NCI-H446 treated with DMSO at 0.1 percent for 48 hours (cell line): ENCODE measurements at regions not wholly inside any gene's neighbourhood (a gene's known extent, or its start where the extent isn't known, plus 50 kb on each side); places are given as distances from the start of the nearest gene placed in this dataset.

Experiments used
- DNase-seq: peaks from one replicate; lab custom pipeline; 2025; lab: John Stamatoyannopoulos, UW

DNA sequence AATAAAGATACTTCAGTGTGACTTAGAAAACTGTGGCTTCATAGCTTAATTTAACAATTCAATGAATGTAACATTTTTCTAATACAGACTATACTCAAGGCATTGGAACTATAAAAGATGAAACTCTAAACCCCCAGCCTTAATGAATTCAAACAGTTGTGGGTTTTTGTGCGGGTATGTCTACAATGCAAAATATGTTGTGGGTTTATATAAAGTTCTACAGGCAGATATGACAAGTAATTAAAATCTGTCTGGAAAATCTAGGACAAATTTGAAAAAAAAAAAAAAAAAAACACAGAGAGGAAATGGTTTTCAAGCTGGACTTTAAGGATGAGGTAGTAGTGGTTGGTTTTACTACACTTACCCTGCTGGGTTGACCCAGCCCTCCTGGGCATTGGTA is 467.5 kb upstream of the TLE4 start:
- DNase-seq, result no peak

DNA sequence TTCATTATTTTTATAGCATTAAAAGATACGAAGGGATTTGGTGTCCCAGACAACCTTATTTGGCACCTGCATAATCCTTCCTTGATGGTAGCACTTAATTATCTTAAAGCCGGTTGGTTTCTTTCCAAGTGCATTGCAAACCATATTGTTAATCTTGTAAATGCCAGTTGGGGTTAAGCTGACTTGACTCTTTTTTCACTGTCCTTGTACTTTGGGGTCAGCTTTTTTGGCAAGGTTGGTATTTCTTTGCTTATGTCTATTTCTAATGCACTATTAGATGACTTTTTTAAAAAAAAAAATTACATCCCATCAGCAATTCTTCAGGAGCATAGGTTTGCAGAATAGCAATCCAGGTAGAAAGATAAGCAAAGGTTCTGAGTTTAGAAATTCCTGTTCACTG is 466.8 kb upstream of the TLE4 start:
- no peak for DNase-seq

GRCh38 chr9:79107911-79108676 is 463.7 kb upstream of the TLE4 start:
- DNase-seq, result no peak

GRCh38 chr9:79111653-79112052 is 460.1 kb upstream of the TLE4 start:
- DNase-seq, result no peak

DNA sequence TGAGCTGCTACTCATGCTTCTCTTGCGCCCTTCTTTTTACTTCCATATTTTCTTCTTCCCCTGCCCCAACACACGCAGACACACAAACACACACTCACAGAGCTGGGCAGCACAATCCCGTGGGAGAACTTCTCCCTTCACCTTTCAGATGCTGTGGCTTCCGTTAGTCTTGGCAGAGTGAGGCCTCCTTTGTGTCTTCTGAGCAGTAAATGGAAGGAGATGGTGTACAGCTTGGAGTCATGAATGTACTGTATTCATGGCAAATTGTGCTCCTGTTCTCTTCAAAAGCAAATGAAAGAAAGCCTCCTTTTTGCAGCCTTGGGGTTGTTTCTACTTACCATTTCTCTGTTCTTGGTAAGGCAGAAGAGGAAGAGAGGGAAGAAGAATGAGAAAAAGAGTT is 456.6 kb upstream of the TLE4 start:
- no peak for DNase-seq

GRCh38 chr9:79116041-79116440 is 455.7 kb upstream of the TLE4 start:
- DNase-seq, result no peak

GRCh38 chr9:79116709-79117108 is 455.1 kb upstream of the TLE4 start:
- DNase-seq, result no peak

DNA sequence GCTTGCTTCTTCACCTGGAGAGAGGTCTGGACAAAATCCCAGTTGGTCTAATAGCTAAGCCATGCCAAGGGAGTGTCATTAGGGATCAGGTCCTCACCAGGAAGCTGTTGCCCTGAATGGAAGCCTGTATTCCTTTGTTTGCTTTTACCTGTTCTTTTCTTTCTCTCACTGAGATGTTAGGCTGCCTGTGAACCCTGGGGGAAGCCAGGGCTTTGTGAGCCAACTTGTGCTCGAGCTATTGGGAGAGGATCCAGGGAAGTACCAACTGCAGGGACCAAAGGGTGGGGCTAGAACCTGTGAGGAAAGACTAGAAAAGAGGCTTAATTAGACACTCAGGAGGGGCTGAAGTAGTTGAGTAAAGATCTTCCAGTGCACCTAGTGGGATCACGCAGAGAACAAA is 451.2 kb upstream of the TLE4 start:
- DNase-seq, result no peak

DNA sequence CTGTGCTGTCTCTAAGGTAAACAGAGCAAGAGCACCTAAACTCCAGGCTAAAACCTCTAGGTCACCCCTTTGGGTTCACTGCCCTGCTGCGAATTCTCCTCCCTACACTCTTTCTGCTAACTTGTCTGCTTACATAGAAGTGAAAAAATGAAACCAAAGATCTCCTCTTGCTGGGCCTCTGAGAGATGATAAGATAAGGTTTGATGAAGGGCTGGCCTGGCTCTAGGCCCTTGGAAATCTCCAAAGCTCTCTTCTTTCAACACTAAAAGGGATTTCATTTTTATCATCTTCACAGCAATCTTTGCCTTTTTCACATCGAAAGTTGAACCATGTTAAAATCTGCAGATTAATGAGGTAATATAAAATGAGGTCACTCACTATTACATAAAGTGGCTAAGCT is 450.8 kb upstream of the TLE4 start:
- DNase-seq, result no peak

DNA sequence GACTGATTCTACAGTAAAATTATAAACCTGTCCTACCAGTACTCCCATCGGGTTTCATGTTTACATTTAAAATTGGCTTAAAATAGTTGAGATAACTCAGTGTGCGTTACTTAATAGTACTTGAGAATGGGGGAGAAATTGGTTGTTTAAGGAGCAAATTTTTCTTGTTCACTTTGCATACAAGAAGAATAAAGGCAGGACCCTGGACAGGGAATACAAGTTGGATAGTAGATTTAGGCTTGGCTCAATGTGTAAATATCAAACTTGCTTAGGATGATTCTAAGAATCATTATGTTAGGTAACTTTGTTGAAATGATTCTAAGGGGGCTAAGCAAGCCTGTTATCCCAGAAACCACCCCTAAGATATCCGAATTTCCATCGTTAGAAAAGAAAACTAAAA is 448.4 kb upstream of the TLE4 start:
- DNase-seq, result no peak

DNA sequence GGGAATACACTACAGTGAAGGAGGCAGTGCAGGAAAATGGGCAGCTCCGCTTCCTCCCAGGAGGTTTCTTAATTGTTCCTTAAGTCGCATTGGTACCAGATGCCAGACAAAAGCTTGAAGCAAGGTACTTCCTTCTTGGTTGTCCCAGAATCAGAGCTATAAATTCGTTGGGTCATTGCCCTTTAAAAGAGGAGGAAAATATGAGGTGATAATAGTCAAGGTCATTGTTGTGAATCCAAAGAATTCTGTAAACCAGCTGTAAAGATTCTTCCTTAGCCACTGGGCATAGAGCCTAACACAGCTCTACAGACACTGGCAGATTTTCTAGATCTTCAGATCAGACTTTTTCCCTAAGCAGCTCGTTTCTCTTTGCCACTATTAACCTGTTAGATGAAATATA is 444.1 kb upstream of the TLE4 start:
- DNase-seq, result no peak

DNA sequence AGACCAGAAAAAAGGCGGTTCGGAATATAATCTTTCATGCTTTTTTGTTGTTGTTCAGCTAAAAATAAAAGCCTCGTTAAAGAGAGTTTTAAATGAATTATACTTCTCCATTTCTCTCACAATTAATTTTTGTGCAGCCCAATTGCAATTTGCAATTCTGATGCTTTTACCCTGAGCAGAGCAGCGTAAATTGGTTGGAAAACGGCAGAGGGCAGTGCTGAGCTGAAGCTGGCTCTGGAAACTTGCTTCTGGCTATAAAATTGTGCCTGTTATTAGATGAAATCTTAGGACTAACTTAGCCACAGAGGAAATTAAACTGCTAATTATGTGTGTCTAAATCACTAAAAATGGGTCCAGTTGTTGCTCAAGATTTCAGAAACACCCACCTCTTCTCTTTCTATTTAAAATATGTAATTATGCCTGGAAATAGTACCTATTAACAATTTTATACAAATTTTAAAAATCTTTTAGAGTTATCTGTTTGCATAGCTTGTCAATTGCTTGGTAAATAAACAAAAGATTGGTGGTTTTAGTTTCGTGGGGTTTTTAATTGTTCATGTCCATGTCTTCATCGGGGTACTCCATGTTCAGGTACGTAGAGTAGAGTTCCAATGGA is 441.8 kb upstream of the TLE4 start:
- no peak for DNase-seq

DNA sequence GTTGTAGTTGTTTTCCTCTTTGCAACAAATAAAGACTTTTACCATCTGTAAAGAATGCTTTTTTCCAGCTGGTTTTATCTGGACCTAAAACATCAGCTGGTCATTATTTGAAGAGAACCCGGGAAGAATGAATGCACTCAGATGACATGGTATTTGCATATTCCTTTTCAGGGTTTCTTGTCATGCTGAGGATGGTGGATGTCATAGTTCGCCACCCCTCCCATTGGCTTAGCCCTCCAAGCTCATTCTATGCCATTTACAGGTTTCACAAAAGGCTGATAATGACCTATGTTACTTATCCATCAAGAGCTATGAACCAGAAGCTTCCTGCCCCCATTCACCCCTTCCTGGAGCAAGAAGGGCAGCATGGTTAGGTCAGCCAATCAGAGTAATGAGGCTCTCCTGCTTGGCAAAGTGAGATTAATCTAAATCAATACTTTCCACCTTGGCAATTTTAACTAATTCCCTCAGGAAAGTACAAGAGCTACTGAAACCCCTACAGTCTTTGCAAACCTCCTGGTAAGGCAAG is 440.5 kb upstream of the TLE4 start:
- DNase-seq, result no peak

GRCh38 chr9:79131824-79132377 is 439.9 kb upstream of the TLE4 start:
- no peak for DNase-seq

DNA sequence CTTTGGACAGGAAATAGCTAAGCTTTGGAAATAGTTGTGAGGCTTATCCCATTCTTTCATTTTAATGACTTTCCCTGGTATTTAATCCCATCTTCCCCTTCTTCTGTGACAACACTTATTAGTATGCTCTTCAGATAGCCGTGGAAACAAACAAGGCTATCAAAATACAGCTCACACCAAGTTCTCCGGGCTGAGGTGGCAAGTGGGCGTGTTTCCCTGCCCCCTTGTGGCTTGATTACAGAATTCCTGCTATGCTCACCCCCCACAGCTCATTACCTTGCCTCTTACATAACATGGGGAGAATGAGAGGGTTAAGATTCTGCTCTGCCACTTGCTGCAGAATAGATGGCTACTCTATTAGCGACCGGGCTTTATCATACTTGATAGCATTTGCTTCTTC is 437.1 kb upstream of the TLE4 start:
- no peak for DNase-seq

DNA sequence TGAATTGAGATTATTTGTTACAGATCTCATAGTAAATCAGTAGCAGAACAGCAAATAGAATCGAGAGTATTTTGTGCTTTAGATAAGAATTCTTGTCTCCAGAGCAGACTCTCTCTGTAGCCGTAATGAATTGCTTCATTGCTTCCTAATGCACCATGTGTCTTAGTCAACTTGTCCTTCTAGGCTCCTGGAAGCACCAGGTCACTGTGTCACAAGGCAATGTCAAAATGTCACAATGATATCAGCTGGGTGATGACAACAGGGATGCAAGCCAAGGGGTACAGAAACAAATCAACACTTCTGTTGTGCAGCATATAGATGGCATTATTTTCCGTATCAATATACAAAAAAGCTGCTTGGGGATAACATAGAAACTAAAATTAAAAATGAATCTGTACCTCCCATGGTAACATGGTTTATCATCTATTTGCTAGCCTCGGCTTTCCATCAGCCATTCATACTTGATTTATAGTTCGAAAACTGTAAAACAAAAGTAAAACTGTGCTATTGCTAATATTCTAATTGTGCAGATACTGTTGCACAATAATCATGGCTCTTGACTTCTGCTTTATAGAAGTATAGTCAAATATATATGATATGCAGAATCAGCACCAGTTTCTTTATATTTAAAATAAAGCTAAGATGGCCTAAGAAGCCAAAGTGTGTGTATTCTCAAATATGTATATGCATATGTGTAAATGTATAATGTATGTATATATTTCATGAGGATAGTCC is 435.9 kb upstream of the TLE4 start:
- no peak for DNase-seq

DNA sequence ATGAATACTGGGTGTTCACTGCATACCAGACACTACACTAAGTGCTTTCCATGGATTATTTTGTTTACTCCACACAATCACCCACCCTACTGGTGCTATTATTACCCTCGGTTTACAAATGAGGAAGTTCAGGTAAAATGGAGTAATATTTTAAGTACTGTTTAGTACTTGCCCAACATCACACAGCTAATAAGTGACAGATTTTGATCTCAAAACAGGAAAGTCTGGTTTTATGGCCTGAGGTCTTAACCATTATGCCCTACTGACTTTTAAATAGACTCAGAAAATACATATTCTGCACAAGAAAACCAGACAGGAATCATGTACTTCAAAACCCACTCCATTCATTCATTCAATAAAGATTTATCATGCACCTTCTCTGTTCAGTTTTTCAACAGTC is 431.0 kb upstream of the TLE4 start:
- no peak for DNase-seq

GRCh38 chr9:79143211-79143610 is 428.6 kb upstream of the TLE4 start:
- no peak for DNase-seq

GRCh38 chr9:79145442-79145841 is 426.3 kb upstream of the TLE4 start:
- no peak for DNase-seq

DNA sequence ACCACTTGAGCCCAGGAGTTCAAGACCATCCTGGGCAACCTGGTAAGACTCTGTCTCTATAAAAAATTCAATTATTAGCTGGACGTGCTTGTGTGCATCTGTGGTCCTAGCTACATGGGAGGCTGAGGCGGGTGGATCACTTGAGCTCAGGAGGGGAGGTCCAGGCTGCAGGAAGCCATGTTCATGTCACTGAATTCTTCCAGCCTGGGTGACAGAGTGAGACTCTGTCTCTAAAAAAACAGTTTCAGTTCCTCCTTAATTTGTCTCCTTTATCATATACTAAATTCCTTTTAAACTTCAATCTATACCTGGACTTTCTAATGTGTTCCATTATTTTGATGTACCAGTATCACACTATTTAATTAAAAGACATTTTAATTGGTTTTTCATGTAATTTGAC is 422.2 kb upstream of the TLE4 start:
- no peak for DNase-seq

DNA sequence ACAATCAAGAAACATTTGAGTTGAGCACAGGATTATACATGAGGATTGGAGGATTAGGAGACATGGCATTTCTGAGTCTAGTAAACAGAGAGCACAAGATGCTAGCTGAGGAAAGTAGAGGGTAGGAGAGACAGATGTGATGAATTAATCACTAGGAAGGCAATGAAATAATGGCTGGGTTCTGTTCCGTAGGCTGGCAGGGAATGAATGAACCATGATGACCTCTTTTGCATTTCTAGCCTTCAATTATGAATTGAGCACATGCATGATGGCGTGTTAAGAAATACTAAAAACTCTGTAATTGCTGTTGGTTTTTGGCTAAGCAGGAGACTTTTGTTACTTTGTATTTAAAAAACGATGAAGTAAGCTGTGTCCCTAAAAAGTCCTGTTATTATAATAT is 420.0 kb upstream of the TLE4 start:
- DNase-seq, result no peak

DNA sequence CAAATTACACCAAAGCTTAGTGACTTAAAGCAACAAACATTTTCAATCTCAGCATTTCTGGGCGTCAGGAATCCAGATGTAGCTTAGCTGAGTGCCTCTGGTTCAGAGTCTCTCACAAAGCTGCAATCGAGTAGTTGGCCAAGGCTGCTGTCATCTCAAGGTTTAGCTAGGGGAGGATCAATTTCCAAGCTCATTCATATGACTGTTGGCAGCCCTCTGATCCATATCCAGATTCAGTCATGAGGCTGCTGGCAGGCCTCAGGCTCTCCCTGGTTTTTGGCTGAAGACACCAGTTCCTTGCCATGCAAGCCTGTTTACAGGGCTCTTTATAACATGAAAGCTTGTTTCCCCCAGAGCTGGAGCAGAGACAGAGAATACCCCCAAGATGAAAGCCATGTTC is 419.5 kb upstream of the TLE4 start:
- no peak for DNase-seq

- no peak for DNase-seq
Measured at GRCh38 chr9:79154806-79155205, 417.0 kb upstream of the TLE4 start.
